ENCODE measurements at regions not wholly inside any gene's neighbourhood (a gene's known extent, or its start where the extent isn't known, plus 50 kb on each side); places are given as distances from the start of the nearest gene placed in this dataset.

DNA sequence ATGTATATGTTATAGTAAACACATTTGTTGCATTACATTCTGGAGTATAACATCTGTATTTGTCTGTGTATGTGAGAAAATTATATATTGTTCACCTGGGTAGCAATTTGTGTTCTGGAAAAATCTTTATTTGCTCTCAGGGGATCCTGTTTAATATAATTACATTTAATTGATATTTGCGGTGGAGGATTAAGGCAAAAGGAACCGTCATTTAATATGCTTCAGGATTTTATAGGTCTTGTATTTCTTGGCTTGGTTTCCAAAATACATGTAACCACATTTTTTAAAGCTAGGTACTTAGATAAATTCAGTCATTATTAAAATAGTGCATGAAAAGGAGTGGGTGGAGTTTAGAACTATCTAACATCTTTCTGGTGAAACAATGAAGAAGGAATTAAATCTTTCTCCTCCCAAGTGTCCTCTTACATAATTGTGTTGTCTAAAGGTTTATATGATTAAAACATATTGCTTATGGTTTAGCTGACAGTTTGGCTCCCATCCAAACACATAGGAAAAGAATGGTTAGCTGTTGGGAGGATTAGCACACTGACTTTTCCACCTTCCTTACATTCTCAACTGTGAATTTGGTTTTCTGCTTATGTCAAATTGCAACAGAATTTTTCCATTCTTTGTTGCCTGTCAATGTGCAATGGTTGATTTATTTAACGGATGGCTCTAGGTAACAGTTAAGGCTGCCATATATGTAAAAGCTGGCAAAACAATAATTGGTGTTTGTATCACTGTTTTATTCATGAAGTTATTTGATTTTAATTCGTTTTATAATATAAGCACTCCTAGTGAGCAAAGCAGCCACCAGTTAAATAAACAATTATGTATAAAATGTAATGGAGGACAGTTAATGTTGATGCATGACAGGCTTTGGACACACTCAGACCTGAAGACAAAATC, 250.8 kb upstream of the SFRP2 start:
- ChIA-PET CTCF (no interaction called here), POLR2A (ENCODE audit: unreplicated experiment) (no interaction called here)
- Histone ChIP-seq H3K27ac (ENCODE audit: low read length) (no peak overlapping the region), H4K20me1 (ENCODE audit: low read length) (no peaks in the 10 kb centered on the region), H3K9me3 (ENCODE audit: low read length) (no peaks in the 10 kb centered on the region), H2AFZ (ENCODE audit: low read length) (no peak overlapping the region), H3K36me3 (ENCODE audit: low read depth, low read length) (no peaks in the 10 kb centered on the region), H3K79me2 (ENCODE audit: low read length) (no peaks in the 10 kb centered on the region), H3F3A (ENCODE audit: low read length, unreplicated experiment) (no peaks in the 10 kb centered on the region), H3K4me2 (ENCODE audit: low read length) (no peak overlapping the region), H3K4me3 (ENCODE audit: low read length) (no peak overlapping the region), H3K9me2 (replicated peaks; ENCODE audit: low read length) (no peaks in the 10 kb centered on the region), H3K4me1 (ENCODE audit: insufficient read depth, low read length) (no peaks in the 10 kb centered on the region), H3K27me3 (ENCODE audit: low read length) (peaks cover 29% of the 10 kb centered on the region), H3K9ac (ENCODE audit: low read length) (no peak overlapping the region)
- DNase-seq (no peak), ATAC-seq (no peak)
- intact Hi-C loops (cut with micrococcal nuclease) = no loop called here
- BruUV-seq (replicated peaks) = no TSS peak
- TF ChIP-seq EZH2phosphoT487 (IDR thresholded peaks at IDR 0.05; ENCODE audit: borderline replicate concordance, low read length) = no peak
- TF ChIP-seq, protein P1, sequence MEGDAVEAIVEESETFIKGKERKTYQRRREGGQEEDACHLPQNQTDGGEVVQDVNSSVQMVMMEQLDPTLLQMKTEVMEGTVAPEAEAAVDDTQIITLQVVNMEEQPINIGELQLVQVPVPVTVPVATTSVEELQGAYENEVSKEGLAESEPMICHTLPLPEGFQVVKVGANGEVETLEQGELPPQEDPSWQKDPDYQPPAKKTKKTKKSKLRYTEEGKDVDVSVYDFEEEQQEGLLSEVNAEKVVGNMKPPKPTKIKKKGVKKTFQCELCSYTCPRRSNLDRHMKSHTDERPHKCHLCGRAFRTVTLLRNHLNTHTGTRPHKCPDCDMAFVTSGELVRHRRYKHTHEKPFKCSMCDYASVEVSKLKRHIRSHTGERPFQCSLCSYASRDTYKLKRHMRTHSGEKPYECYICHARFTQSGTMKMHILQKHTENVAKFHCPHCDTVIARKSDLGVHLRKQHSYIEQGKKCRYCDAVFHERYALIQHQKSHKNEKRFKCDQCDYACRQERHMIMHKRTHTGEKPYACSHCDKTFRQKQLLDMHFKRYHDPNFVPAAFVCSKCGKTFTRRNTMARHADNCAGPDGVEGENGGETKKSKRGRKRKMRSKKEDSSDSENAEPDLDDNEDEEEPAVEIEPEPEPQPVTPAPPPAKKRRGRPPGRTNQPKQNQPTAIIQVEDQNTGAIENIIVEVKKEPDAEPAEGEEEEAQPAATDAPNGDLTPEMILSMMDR (conservative IDR thresholded peaks at IDR 0.05; ENCODE audit: low read depth, low read length) = no peak
- no peak for TF ChIP-seq EZH2 (IDR thresholded peaks at IDR 0.05; ENCODE audit: low read length, unreplicated experiment)

DNA sequence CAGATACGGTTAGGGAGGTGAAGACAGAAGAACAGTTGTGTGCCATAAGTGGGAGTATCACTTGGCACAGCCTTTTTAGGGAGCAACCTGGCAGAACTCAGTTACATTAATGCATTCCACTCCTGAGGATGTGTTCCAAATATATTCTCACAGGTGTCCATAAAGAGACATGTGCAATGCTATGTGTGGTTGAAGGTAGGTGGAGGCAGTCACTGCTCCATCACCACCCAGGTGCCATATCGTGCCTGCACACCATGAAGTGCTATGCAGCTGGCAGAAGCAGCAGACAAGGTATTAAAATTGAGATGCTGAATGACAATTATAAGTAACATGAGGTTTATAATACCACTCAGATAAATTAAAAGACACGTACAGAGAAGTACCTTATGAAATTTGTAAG, 248.0 kb upstream of the SFRP2 start:
- no peak for DNase-seq
- POLR2A ChIA-PET (ENCODE audit: unreplicated experiment) = no interaction called here

More for the DNA sequence above, 248.0 kb upstream of the SFRP2 start:
- H4K20me1 ChIP-seq (ENCODE audit: low read length) = no peaks in the 10 kb centered on the region
- H3K36me3 ChIP-seq (ENCODE audit: low read depth, low read length) = no peaks in the 10 kb centered on the region
- no peak overlapping the region for H3K27ac ChIP-seq (ENCODE audit: low read length)
- no peak overlapping the region for H3K4me2 ChIP-seq (ENCODE audit: low read length)
- ATAC-seq = no peak
- no peaks in the 10 kb centered on the region for H3K9me2 ChIP-seq (replicated peaks; ENCODE audit: low read length)
- no peak for TF ChIP-seq EZH2 (IDR thresholded peaks at IDR 0.05; ENCODE audit: low read length, unreplicated experiment)
- TF ChIP-seq, protein P1 (conservative IDR thresholded peaks at IDR 0.05; ENCODE audit: low read depth, low read length) = no peak
- no peak for TF ChIP-seq EZH2phosphoT487 (IDR thresholded peaks at IDR 0.05; ENCODE audit: borderline replicate concordance, low read length)
- no TSS peak for BruUV-seq (replicated peaks)
- no peaks in the 10 kb centered on the region for H3K79me2 ChIP-seq (ENCODE audit: low read length)
- H3K27me3 ChIP-seq (ENCODE audit: low read length) = peaks cover 5% of the 10 kb centered on the region
- no peaks in the 10 kb centered on the region for H3K9me3 ChIP-seq (ENCODE audit: low read length)
- no peak overlapping the region for H2AFZ ChIP-seq (ENCODE audit: low read length)
- no peak overlapping the region for H3K9ac ChIP-seq (ENCODE audit: low read length)
- intact Hi-C loops (cut with micrococcal nuclease) = no loop called here
- no peaks in the 10 kb centered on the region for H3K4me1 ChIP-seq (ENCODE audit: insufficient read depth, low read length)
- CTCF ChIA-PET = no interaction called here
- H3K4me3 ChIP-seq (ENCODE audit: low read length) = no peak overlapping the region
- H3F3A ChIP-seq (ENCODE audit: low read length, unreplicated experiment) = no peaks in the 10 kb centered on the region
